BJ (cell line): ENCODE measurements at regions not wholly inside any gene's neighbourhood (a gene's known extent, or its start where the extent isn't known, plus 50 kb on each side); places are given as distances from the start of the nearest gene placed in this dataset.

ENCODE experiments used
- CTCF ChIA-PET: fragments of 350-600 bp; formaldehyde crosslinking; extraction: SDS; loops from one replicate; lab custom pipeline; 2021; ENCODE audit warnings: antibody characterized with exemption, inconsistent platforms; lab: Yijun Ruan, JAX
- POLR2A ChIA-PET: fragments of 300-600 bp; sonication (Branson Sonifier 250); formaldehyde crosslinking; extraction: SDS; loops from one replicate; lab custom pipeline; 2021; ENCODE audit warnings: antibody characterized with exemption; lab: Charles Lee
- DNase-seq: peaks from one replicate; pipeline ENCODE4 v3.0.0-alpha.2; 2011; ENCODE audit warnings: low read depth
- H3K27me3 ChIP-seq: 2 replicates; pipeline ENCODE4 v1.6.0; 2011; ENCODE audit warnings: low read length; ENCODE audit not compliant: control insufficient read depth, insufficient read depth
- H3K36me3 ChIP-seq: 2 replicates; pipeline ENCODE4 v1.5.1; 2011; ENCODE audit warnings: low read length; ENCODE audit not compliant: control insufficient read depth, insufficient read depth
- H3K4me3 ChIP-seq: 2 replicates; pipeline ENCODE4 v1.5.1; 2011; ENCODE audit warnings: low read depth, mild to moderate bottlenecking, control low read depth, low read length
- CTCF ChIP-seq: IDR thresholded peaks from 2 replicates; pipeline ENCODE4 v1.5.1; 2011; ENCODE audit warnings: low read depth, mild to moderate bottlenecking, control low read depth, inconsistent platforms, low read length, moderate library complexity; ENCODE audit not compliant: insufficient read depth

DNA sequence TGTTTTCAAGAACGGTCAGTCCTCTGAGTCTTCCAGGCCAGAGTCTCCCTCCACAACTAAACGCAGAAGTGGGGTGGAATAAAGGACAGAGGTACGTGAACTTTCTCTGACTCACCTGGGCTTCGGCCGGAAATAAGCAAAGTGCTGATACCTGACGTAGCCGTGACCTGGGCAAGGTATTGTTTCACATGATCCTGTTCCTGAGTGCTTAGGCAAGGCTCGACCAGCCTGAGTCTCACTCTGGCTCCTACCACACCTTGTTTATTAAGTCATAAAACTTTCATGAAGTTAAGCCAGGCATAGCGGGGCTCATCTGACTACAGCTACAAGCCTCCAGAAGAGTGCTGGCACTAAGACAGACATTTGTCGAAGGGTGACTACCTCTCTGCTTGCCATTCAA, 327.5 kb downstream of the SETD4 start:
- Histone ChIP-seq H3K36me3 (no peaks in the 10 kb centered on the region), H3K4me3 (no peak overlapping the region), H3K27me3 (no peaks in the 10 kb centered on the region)
- ChIA-PET CTCF (interaction anchor here (0.5 kb wide), 1 partner anchor 115 kb away, joined by 3 read pairs; no protein-coding TSS in a partner anchor), POLR2A (no interaction called here)
- DNase-seq, result no peak
- no peak for TF ChIP-seq CTCF

GRCh38 chr21:35730325-35730724, 330.0 kb downstream of the SETD4 start:
- Histone ChIP-seq H3K36me3 (no peaks in the 10 kb centered on the region), H3K4me3 (no peak overlapping the region), H3K27me3 (0 out of 2 replicates have a peak, but pooled peaks cover 2% of the 10 kb centered on the region)
- no peak for TF ChIP-seq CTCF
- CTCF ChIA-PET, result no interaction called here
- DNase-seq, result no peak
- POLR2A ChIA-PET, result no interaction called here

- no peak overlapping the region for H3K4me3 ChIP-seq
- 0 out of 2 replicates have a peak, but pooled peaks cover 2% of the 10 kb centered on the region for H3K27me3 ChIP-seq
- POLR2A ChIA-PET, result no interaction called here
- TF ChIP-seq CTCF, result no peak
- CTCF ChIA-PET, result no interaction called here
- H3K36me3 ChIP-seq, result no peaks in the 10 kb centered on the region
- no peak for DNase-seq
These were observed 332.5 kb downstream of the SETD4 start for GRCh38 chr21:35727830-35728229.

- CTCF ChIA-PET, result interaction anchor here (1.1 to 1.6 kb wide), 4 partner anchors 11 to 210 kb away, joined by 3 to 6 read pairs (median 3); no protein-coding TSS in a partner anchor
- H3K27me3 ChIP-seq, result 0 out of 2 replicates have a peak, but pooled peaks cover 2% of the 10 kb centered on the region
- DNase-seq, result no peak
- H3K36me3 ChIP-seq, result no peaks in the 10 kb centered on the region
- TF ChIP-seq CTCF, result no peak
- POLR2A ChIA-PET, result no interaction called here
- H3K4me3 ChIP-seq, result no peak overlapping the region
These were observed 336.2 kb downstream of the SETD4 start for GRCh38 chr21:35724156-35724555.

DNA sequence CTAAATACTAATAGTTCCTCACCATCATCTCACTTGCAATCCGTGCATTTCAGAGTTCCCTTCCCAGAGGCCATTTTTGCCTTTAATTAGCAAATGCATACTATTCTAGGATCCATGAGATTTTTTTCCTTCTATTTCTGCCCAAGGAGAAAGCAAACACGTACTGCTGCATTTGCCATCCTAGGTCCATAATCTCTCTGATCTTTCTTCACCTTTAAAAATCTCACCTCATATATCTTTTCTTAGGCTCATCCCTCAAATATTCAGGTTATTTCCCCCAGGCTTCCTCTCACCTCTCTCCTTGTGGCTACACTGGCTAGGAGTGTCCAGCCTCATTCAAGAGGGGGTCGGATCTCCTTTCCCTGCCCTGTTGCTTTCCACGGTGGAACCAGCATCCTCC, 338.6 kb downstream of the SETD4 start:
- Histone ChIP-seq H3K36me3 (no peaks in the 10 kb centered on the region), H3K4me3 (no peak overlapping the region), H3K27me3 (0 out of 2 replicates have a peak, but pooled peaks cover under 1% of the 10 kb centered on the region)
- ChIA-PET CTCF (no interaction called here), POLR2A (no interaction called here)
- TF ChIP-seq CTCF, result no peak
- DNase-seq, result no peak
